ENCODE measurements at regions not wholly inside any gene's neighbourhood (a gene's known extent, or its start where the extent isn't known, plus 50 kb on each side); places are given as distances from the start of the nearest gene placed in this dataset.
"Not testable (repeated sequence)": the region's sequence is repeated elsewhere in the genome, so short reads cannot be mapped to it uniquely, and the experiment has no call there.

DNA sequence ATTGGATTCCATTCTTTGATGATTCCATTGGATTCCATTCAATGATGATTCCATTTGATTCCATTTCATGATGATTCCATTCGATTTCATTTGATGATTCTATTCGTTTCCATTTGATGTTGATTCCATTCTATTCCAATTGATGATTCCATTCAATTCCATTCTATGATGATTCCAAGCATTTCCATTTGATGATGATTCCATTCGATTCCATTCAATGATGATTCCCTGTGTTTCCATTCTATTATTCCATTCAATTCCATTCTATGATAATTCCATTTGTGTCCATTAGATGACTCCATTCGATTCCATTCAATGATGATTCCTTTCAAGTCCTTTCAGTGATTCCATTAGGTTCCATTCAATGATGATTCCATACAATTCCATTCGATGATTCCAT, 1090.5 kb downstream of the RPIA start:
- TF ChIP-seq, protein P1, sequence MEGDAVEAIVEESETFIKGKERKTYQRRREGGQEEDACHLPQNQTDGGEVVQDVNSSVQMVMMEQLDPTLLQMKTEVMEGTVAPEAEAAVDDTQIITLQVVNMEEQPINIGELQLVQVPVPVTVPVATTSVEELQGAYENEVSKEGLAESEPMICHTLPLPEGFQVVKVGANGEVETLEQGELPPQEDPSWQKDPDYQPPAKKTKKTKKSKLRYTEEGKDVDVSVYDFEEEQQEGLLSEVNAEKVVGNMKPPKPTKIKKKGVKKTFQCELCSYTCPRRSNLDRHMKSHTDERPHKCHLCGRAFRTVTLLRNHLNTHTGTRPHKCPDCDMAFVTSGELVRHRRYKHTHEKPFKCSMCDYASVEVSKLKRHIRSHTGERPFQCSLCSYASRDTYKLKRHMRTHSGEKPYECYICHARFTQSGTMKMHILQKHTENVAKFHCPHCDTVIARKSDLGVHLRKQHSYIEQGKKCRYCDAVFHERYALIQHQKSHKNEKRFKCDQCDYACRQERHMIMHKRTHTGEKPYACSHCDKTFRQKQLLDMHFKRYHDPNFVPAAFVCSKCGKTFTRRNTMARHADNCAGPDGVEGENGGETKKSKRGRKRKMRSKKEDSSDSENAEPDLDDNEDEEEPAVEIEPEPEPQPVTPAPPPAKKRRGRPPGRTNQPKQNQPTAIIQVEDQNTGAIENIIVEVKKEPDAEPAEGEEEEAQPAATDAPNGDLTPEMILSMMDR (conservative IDR thresholded peaks at IDR 0.05; ENCODE audit: low read length), result no peak
- no peak for TF ChIP-seq EZH2phosphoT487 (IDR thresholded peaks at IDR 0.05; ENCODE audit: borderline replicate concordance)

DNA sequence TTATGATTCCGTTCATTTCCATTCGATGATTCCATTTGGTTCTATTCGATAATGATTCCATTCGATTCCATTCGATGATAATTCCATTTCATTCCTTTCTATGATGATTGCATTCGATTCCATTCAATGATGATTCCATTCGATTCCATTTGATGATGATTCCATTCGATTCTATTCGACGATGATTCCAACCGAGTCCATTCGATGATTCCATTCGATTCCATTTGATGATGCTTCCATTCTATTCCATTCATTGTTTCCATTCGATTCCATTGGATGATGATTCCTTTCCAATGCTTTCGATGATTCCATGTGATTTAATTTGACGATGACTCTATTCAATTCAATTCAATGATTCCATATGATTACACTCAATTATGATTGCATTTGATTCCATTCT, 1093.5 kb downstream of the RPIA start:
- Histone ChIP-seq H2AFZ (ENCODE audit: low read length) (no peak overlapping the region), H3K79me2 (ENCODE audit: insufficient read depth, low read length) (no peaks in the 10 kb centered on the region), H3K4me3 (ENCODE audit: low read length, poor library complexity, severe bottlenecking) (no peak overlapping the region), H3F3A (ENCODE audit: low read depth) (no peaks in the 10 kb centered on the region), H4K20me1 (ENCODE audit: insufficient read depth, low read length, poor library complexity, severe bottlenecking) (no peaks in the 10 kb centered on the region), H3K27me3 (ENCODE audit: insufficient read depth, low read length, poor library complexity, severe bottlenecking) (no peaks in the 10 kb centered on the region), H3K9me3 (ENCODE audit: insufficient read depth, low read depth, low read length) (peaks cover 24% of the 10 kb centered on the region), H3K36me3 (ENCODE audit: insufficient read depth, low read length) (no peaks in the 10 kb centered on the region), H3K4me1 (ENCODE audit: insufficient read depth, low read length, poor library complexity, severe bottlenecking) (no peaks in the 10 kb centered on the region), H3K9me2 (replicated peaks; ENCODE audit: low read depth, low read length) (no peaks in the 10 kb centered on the region), H3K9ac (ENCODE audit: low read depth, low read length, poor library complexity, severe bottlenecking) (no peak overlapping the region), H3K4me2 (ENCODE audit: low read depth, low read length, poor library complexity, severe bottlenecking) (no peak overlapping the region)
- no peak for TF ChIP-seq EZH2phosphoT487 (IDR thresholded peaks at IDR 0.05; ENCODE audit: borderline replicate concordance)
- TF ChIP-seq, protein P1 (conservative IDR thresholded peaks at IDR 0.05; ENCODE audit: low read length), result no peak

More for the DNA sequence above, 1090.5 kb downstream of the RPIA start:
- H3K4me2 ChIP-seq (ENCODE audit: low read depth, low read length, poor library complexity, severe bottlenecking), result no peak overlapping the region
- no peak overlapping the region for H3K4me3 ChIP-seq (ENCODE audit: low read length, poor library complexity, severe bottlenecking)
- H3K4me1 ChIP-seq (ENCODE audit: insufficient read depth, low read length, poor library complexity, severe bottlenecking), result no peaks in the 10 kb centered on the region
- peaks cover 41% of the 10 kb centered on the region for H3K9me3 ChIP-seq (ENCODE audit: insufficient read depth, low read depth, low read length)
- H3K79me2 ChIP-seq (ENCODE audit: insufficient read depth, low read length), result no peaks in the 10 kb centered on the region
- H3K9ac ChIP-seq (ENCODE audit: low read depth, low read length, poor library complexity, severe bottlenecking), result no peak overlapping the region
- H3K36me3 ChIP-seq (ENCODE audit: insufficient read depth, low read length), result no peaks in the 10 kb centered on the region
- no peaks in the 10 kb centered on the region for H3K9me2 ChIP-seq (replicated peaks; ENCODE audit: low read depth, low read length)
- H2AFZ ChIP-seq (ENCODE audit: low read length), result no peak overlapping the region
- H4K20me1 ChIP-seq (ENCODE audit: insufficient read depth, low read length, poor library complexity, severe bottlenecking), result no peaks in the 10 kb centered on the region
- H3K27me3 ChIP-seq (ENCODE audit: insufficient read depth, low read length, poor library complexity, severe bottlenecking), result no peaks in the 10 kb centered on the region
- no peaks in the 10 kb centered on the region for H3F3A ChIP-seq (ENCODE audit: low read depth)

DNA sequence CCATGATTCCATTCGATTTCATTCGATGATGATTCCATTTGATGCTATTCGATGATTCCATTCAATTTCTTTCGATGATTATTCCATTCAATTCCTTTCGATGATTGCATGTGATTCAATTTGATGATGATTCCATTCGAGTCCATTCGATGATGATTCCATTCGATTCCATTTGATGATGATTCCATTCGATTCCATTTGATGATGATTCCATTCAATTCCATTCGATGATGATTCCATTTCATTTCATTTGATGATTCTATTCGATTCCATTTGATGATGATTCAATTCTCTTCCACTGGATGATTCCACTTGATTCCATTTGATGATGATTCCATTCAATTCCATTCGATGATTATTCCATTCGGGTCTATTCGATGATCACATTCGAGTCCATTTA, 1094.1 kb downstream of the RPIA start:
- H3K9ac ChIP-seq (ENCODE audit: low read depth, low read length, poor library complexity, severe bottlenecking); H3K4me2 ChIP-seq (ENCODE audit: low read depth, low read length, poor library complexity, severe bottlenecking); H4K20me1 ChIP-seq (ENCODE audit: insufficient read depth, low read length, poor library complexity, severe bottlenecking); H3K36me3 ChIP-seq (ENCODE audit: insufficient read depth, low read length); H3K4me3 ChIP-seq (ENCODE audit: low read length, poor library complexity, severe bottlenecking); H3K9me2 ChIP-seq (replicated peaks; ENCODE audit: low read depth, low read length); H2AFZ ChIP-seq (ENCODE audit: low read length); H3K4me1 ChIP-seq (ENCODE audit: insufficient read depth, low read length, poor library complexity, severe bottlenecking); H3K27me3 ChIP-seq (ENCODE audit: insufficient read depth, low read length, poor library complexity, severe bottlenecking); H3F3A ChIP-seq (ENCODE audit: low read depth); H3K79me2 ChIP-seq (ENCODE audit: insufficient read depth, low read length): not testable (repeated sequence)
- H3K9me3 ChIP-seq (ENCODE audit: insufficient read depth, low read depth, low read length), result peaks cover 21% of the 10 kb centered on the region

DNA sequence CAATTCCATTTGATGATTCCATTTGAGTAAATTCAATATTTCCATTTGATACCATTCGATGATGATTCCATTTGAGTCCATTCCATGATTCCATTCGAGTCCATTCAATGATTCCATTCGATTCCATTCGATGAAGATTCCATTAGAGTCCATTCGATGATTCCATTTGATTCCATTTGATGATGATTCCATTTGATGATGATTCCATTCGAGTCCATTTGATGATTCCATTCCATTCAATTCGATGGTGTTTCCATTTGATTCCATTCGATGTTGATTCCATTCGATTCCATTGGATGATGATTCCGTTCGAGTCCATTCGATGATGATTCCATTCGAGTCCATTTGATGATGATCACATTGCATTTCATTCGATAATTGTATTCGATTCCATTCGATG, 1095.2 kb downstream of the RPIA start:
- H3K9me2 ChIP-seq (replicated peaks; ENCODE audit: low read depth, low read length); H3K4me2 ChIP-seq (ENCODE audit: low read depth, low read length, poor library complexity, severe bottlenecking): not testable (repeated sequence)

DNA sequence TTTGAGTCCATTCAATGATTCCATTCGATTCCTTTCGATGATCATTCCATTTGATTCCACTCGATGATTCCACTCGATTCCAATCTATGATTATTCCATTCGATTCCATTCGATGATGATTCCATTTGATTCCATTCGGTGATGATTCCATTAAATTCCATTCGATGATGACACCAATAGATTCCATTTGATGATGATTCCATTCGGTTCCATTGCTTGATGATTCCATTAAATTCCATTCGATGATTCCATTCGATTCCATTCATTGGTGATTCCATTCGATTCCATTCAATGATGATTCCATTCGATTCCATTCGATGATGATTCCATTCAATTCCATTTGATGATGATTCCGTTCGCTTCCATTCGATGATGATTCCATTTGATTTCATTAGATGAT, 1104.1 kb downstream of the RPIA start:
- H4K20me1 ChIP-seq (ENCODE audit: insufficient read depth, low read length, poor library complexity, severe bottlenecking); H3K4me2 ChIP-seq (ENCODE audit: low read depth, low read length, poor library complexity, severe bottlenecking); H3K27me3 ChIP-seq (ENCODE audit: insufficient read depth, low read length, poor library complexity, severe bottlenecking); H3K9me2 ChIP-seq (replicated peaks; ENCODE audit: low read depth, low read length); H3K4me1 ChIP-seq (ENCODE audit: insufficient read depth, low read length, poor library complexity, severe bottlenecking); H3K4me3 ChIP-seq (ENCODE audit: low read length, poor library complexity, severe bottlenecking); H2AFZ ChIP-seq (ENCODE audit: low read length); H3F3A ChIP-seq (ENCODE audit: low read depth); H3K79me2 ChIP-seq (ENCODE audit: insufficient read depth, low read length); H3K36me3 ChIP-seq (ENCODE audit: insufficient read depth, low read length); H3K9ac ChIP-seq (ENCODE audit: low read depth, low read length, poor library complexity, severe bottlenecking): not testable (repeated sequence)
- H3K9me3 ChIP-seq (ENCODE audit: insufficient read depth, low read depth, low read length), result peaks cover 31% of the 10 kb centered on the region; the same call in 1 of the 2 replicates

More for the DNA sequence above, 1095.2 kb downstream of the RPIA start:
- not testable (repeated sequence) for H3K4me1 ChIP-seq (ENCODE audit: insufficient read depth, low read length, poor library complexity, severe bottlenecking); H3K4me3 ChIP-seq (ENCODE audit: low read length, poor library complexity, severe bottlenecking); H3K36me3 ChIP-seq (ENCODE audit: insufficient read depth, low read length); H3K9ac ChIP-seq (ENCODE audit: low read depth, low read length, poor library complexity, severe bottlenecking); H3K79me2 ChIP-seq (ENCODE audit: insufficient read depth, low read length); H3K27me3 ChIP-seq (ENCODE audit: insufficient read depth, low read length, poor library complexity, severe bottlenecking); H4K20me1 ChIP-seq (ENCODE audit: insufficient read depth, low read length, poor library complexity, severe bottlenecking); H3F3A ChIP-seq (ENCODE audit: low read depth); H2AFZ ChIP-seq (ENCODE audit: low read length)
- peaks cover 23% of the 10 kb centered on the region for H3K9me3 ChIP-seq (ENCODE audit: insufficient read depth, low read depth, low read length)
